Gastrocnemius medialis (tissue), 4 donors: ENCODE measurements at regions not wholly inside any gene's neighbourhood (a gene's known extent, or its start where the extent isn't known, plus 50 kb on each side); places are given as distances from the start of the nearest gene placed in this dataset.
"Not testable (repeated sequence)": the region's sequence is repeated elsewhere in the genome, so short reads cannot be mapped to it uniquely, and the experiment has no call there.

Experiments
- ATAC-seq, 2 donors: fragments of 150-250 bp; one replicate each; pipeline ENCODE4 v1.9.1; 2016
- DNase-seq, 2 donors: peaks; one replicate each; pipeline ENCODE4 v3.0.0-alpha.2; 2019
- H3K27ac ChIP-seq, 4 donors: fragments of 200-600 bp; sonication (generic); 1 replicate in 1 of 4; 2 replicates in 3 of 4; pipeline ENCODE4 v1.5.1; 2016 to 2018; ENCODE audit warnings: mild to moderate bottlenecking in 2 of 4, moderate library complexity in 1 of 4
- H3K27me3 ChIP-seq, 3 donors: fragments of 200-600 bp; sonication (generic) in 2 of 3; 1 replicate in 1 of 3; 2 replicates in 2 of 3; pipeline versions ENCODE4 v1.5.1 to v1.6.0; 2016 to 2019; ENCODE audit warnings: mild to moderate bottlenecking in 1 of 3, moderate library complexity in 1 of 3
- H3K36me3 ChIP-seq, 2 donors: fragments of 200-600 bp; sonication (generic) in 1 of 2; one replicate each; pipeline ENCODE4 v1.5.1; 2017 to 2018
- H3K4me1 ChIP-seq, 2 donors: fragments of 200-600 bp; sonication (generic) in 1 of 2; one replicate each; pipeline ENCODE4 v1.5.1; 2016 to 2017; ENCODE audit warnings: mild to moderate bottlenecking in 2 of 2
- H3K4me3 ChIP-seq, 4 donors: fragments of 200-600 bp; sonication (generic) in 3 of 4; 1 replicate in 1 of 4; 2 replicates in 3 of 4; pipeline ENCODE4 v1.5.1; 2016 to 2019; ENCODE audit warnings: mild to moderate bottlenecking in 2 of 4
- H3K9me3 ChIP-seq, 3 donors: fragments of 200-600 bp; sonication (generic) in 2 of 3; 1 replicate in 1 of 3; 2 replicates in 2 of 3; pipeline ENCODE4 v1.5.1; 2016 to 2019
- CTCF ChIP-seq, 5 experiments: fragments of 450-650 bp in 3 of 5; fragments of 200-600 bp in 2 of 5; sonication (generic) in 2 of 5; IDR thresholded peaks in 4 of 5; conservative IDR thresholded peaks in 1 of 5; 1 replicate in 4 of 5; 2 replicates in 1 of 5; pipeline ENCODE4 v1.5.1; 2016 to 2019; ENCODE audit warnings: antibody characterized with exemption in 5 of 5, mild to moderate bottlenecking in 3 of 5, moderate library complexity in 3 of 5
- POLR2A ChIP-seq, 2 donors: fragments of 450-650 bp; IDR thresholded peaks; one replicate each; pipeline ENCODE4 v1.6.1; 2017; ENCODE audit warnings: antibody characterized with exemption in 2 of 2, mild to moderate bottlenecking in 2 of 2, moderate library complexity in 2 of 2
- in situ Hi-C, 4 donors: fragments of 200-750 bp; cut with MboI; loops; one replicate each; pipeline versions ENCODE4 v1.15.0 to v1.8.0; 2017; ENCODE audit warnings: low sequenced_read_pairs in 4 of 4
- intact Hi-C: fragments of 100-400 bp; cut with DNase I; formaldehyde crosslinking; loops from one replicate; pipeline ENCODE4 v1.15.1; 2023; ENCODE audit warnings: low total_unique reads

GRCh38 chr13:99677116-99677951 is 176.1 kb downstream of the TM9SF2 start:
- TF ChIP-seq POLR2A (IDR thresholded peaks at IDR 0.05) (no peak), CTCF (IDR thresholded peaks at IDR 0.05 in 4 of 5, conservative IDR thresholded peaks at IDR 0.05 in 1 of 5) (no peak)
- H3K4me1 ChIP-seq: peaks cover 12 to 15% of the 10 kb centered on the region in 2 donors
- H3K36me3 ChIP-seq: no peaks in the 10 kb centered on the region
- DNase-seq (no peak), ATAC-seq (no peak)
- H3K4me3 ChIP-seq: peak overlapping the region in 1 of 4 donors; percentile 24
- H3K9me3 ChIP-seq: no peaks in the 10 kb centered on the region
- H3K27me3 ChIP-seq: no peaks in the 10 kb centered on the region
- intact Hi-C loops: no loop called here
- H3K27ac ChIP-seq: no peak overlapping the region
- in situ Hi-C loops: no loop called here

- H3K4me3 ChIP-seq: no peak overlapping the region
- in situ Hi-C loops (loop anchor here in 2 of 4 donors (25.0 kb wide), 2 partner anchors 566 to 841 kb away; no protein-coding TSS in a partner anchor), intact Hi-C loops (no loop called here)
- H3K27ac ChIP-seq: no peak overlapping the region
- H3K9me3 ChIP-seq: no peaks in the 10 kb centered on the region
- H3K27me3 ChIP-seq: no peaks in the 10 kb centered on the region
- H3K36me3 ChIP-seq: no peaks in the 10 kb centered on the region
- H3K4me1 ChIP-seq: peaks cover 0 to under 1% of the 10 kb centered on the region in 2 donors
- TF ChIP-seq POLR2A (IDR thresholded peaks at IDR 0.05) (no peak), CTCF (IDR thresholded peaks at IDR 0.05 in 4 of 5, conservative IDR thresholded peaks at IDR 0.05 in 1 of 5) (no peak)
- DNase-seq (no peak), ATAC-seq (no peak)
Measured at GRCh38 chr13:99671746-99672145, 170.5 kb downstream of the TM9SF2 start.

- H3K27ac ChIP-seq, H3K36me3 ChIP-seq, ATAC-seq, H3K9me3 ChIP-seq, H3K4me3 ChIP-seq, intact Hi-C loops, H3K4me1 ChIP-seq, DNase-seq, H3K27me3 ChIP-seq: not testable (repeated sequence)
- in situ Hi-C loops: loop anchor here in 2 of 4 donors (25.0 kb wide), 2 partner anchors 568 to 843 kb away; no protein-coding TSS in a partner anchor
Measured at GRCh38 chr13:99669096-99669495, 167.8 kb downstream of the TM9SF2 start.

GRCh38 chr13:99666146-99666805 is 165.0 kb downstream of the TM9SF2 start:
- ATAC-seq (no peak), DNase-seq (no peak)
- Histone ChIP-seq H3K4me1 (no peaks in the 10 kb centered on the region), H3K27me3 (no peaks in the 10 kb centered on the region), H3K9me3 (no peaks in the 10 kb centered on the region), H3K27ac (no peak overlapping the region), H3K36me3 (no peaks in the 10 kb centered on the region), H3K4me3 (no peak overlapping the region)
- in situ Hi-C loops: loop anchor here in 2 of 4 donors (25.0 kb wide), 2 partner anchors 571 to 846 kb away; no protein-coding TSS in a partner anchor
- TF ChIP-seq POLR2A (IDR thresholded peaks at IDR 0.05) (no peak), CTCF (IDR thresholded peaks at IDR 0.05 in 4 of 5, conservative IDR thresholded peaks at IDR 0.05 in 1 of 5) (no peak)
- intact Hi-C loops: no loop called here

GRCh38 chr13:99665711-99666110 is 164.4 kb downstream of the TM9SF2 start:
- intact Hi-C loops (no loop called here), in situ Hi-C loops (loop anchor here in 2 of 4 donors (25.0 kb wide), 2 partner anchors 572 to 847 kb away; no protein-coding TSS in a partner anchor)
- DNase-seq (no peak), ATAC-seq (no peak)
- Histone ChIP-seq H3K4me3 (no peak overlapping the region), H3K27ac (no peak overlapping the region), H3K9me3 (no peaks in the 10 kb centered on the region), H3K36me3 (no peaks in the 10 kb centered on the region), H3K27me3 (no peaks in the 10 kb centered on the region), H3K4me1 (no peaks in the 10 kb centered on the region)
- no peak for TF ChIP-seq CTCF (IDR thresholded peaks at IDR 0.05 in 4 of 5, conservative IDR thresholded peaks at IDR 0.05 in 1 of 5)
